Parathyroid adenoma (tissue), 2 donors: ENCODE measurements at regions not wholly inside any gene's neighbourhood (a gene's known extent, or its start where the extent isn't known, plus 50 kb on each side); places are given as distances from the start of the nearest gene placed in this dataset.

Source experiments
- H2AFZ ChIP-seq: fragments of 300-600 bp; sonication (generic); one replicate; pipeline ENCODE4 v1.7.0; 2017; ENCODE audit warnings: antibody characterized with exemption, mild to moderate bottlenecking
- H3K27ac ChIP-seq: fragments of 300-600 bp; sonication (generic); one replicate; pipeline ENCODE4 v1.7.0; 2017
- H3K27me3 ChIP-seq: fragments of 300-600 bp; sonication (generic); one replicate; pipeline ENCODE4 v1.7.0; 2017; ENCODE audit warnings: low read length; ENCODE audit not compliant: control insufficient read depth, insufficient read depth
- H3K36me3 ChIP-seq: fragments of 300-600 bp; sonication (generic); one replicate; pipeline ENCODE4 v1.7.0; 2017; ENCODE audit warnings: low read length; ENCODE audit not compliant: control insufficient read depth, insufficient read depth
- H3K4me1 ChIP-seq: fragments of 300-600 bp; sonication (generic); one replicate; pipeline ENCODE4 v1.7.0; 2017; ENCODE audit warnings: control low read depth
- H3K4me2 ChIP-seq: fragments of 300-600 bp; sonication (generic); one replicate; pipeline ENCODE4 v1.7.0; 2017; ENCODE audit warnings: low read length
- H3K4me3 ChIP-seq: fragments of 300-600 bp; sonication (generic); one replicate; pipeline ENCODE4 v1.7.0; 2017; ENCODE audit warnings: low read depth, low read length
- H3K79me2 ChIP-seq: fragments of 300-600 bp; sonication (generic); one replicate; pipeline ENCODE4 v1.7.0; 2017; ENCODE audit warnings: control low read depth
- H3K9ac ChIP-seq: fragments of 300-600 bp; sonication (generic); one replicate; pipeline ENCODE4 v1.7.0; 2017; ENCODE audit warnings: mild to moderate bottlenecking
- H3K9me3 ChIP-seq: fragments of 300-600 bp; sonication (generic); one replicate; pipeline ENCODE4 v1.7.0; 2017; ENCODE audit warnings: low read length; ENCODE audit not compliant: control insufficient read depth
- CTCF ChIP-seq: fragments of 300-600 bp; sonication (generic); IDR thresholded peaks from one replicate; pipeline ENCODE4 v1.7.0; 2017; ENCODE audit warnings: antibody characterized with exemption, mild to moderate bottlenecking
- donor health status: primary hyperparathyroidism.

- no peak overlapping the region for H3K4me2 ChIP-seq
- TF ChIP-seq CTCF = no peak
- no peaks in the 10 kb centered on the region for H3K9me3 ChIP-seq
- H3K27ac ChIP-seq = no peak overlapping the region
- no peaks in the 10 kb centered on the region for H3K27me3 ChIP-seq
- no peaks in the 10 kb centered on the region for H3K79me2 ChIP-seq
- H2AFZ ChIP-seq = no peak overlapping the region
- no peak overlapping the region for H3K9ac ChIP-seq
- H3K4me3 ChIP-seq = no peak overlapping the region
- H3K4me1 ChIP-seq = no peaks in the 10 kb centered on the region
- H3K36me3 ChIP-seq = no peaks in the 10 kb centered on the region
Observed at GRCh38 chr4:155521382-155521781, 144.6 kb upstream of the MAP9 start.

- TF ChIP-seq CTCF = no peak
- H3K4me1 ChIP-seq = no peaks in the 10 kb centered on the region
- H2AFZ ChIP-seq = no peak overlapping the region
- no peaks in the 10 kb centered on the region for H3K79me2 ChIP-seq
- no peaks in the 10 kb centered on the region for H3K9me3 ChIP-seq
- no peaks in the 10 kb centered on the region for H3K36me3 ChIP-seq
- H3K27ac ChIP-seq = no peak overlapping the region
- no peak overlapping the region for H3K4me3 ChIP-seq
- no peaks in the 10 kb centered on the region for H3K27me3 ChIP-seq
- H3K9ac ChIP-seq = no peak overlapping the region
- H3K4me2 ChIP-seq = no peak overlapping the region
Observed at GRCh38 chr4:155515444-155516075, 138.8 kb upstream of the MAP9 start.

GRCh38 chr4:155514628-155515027 is 137.9 kb upstream of the MAP9 start:
- no peaks in the 10 kb centered on the region for H3K79me2 ChIP-seq
- no peak overlapping the region for H2AFZ ChIP-seq
- no peak overlapping the region for H3K27ac ChIP-seq
- no peaks in the 10 kb centered on the region for H3K9me3 ChIP-seq
- no peak overlapping the region for H3K4me3 ChIP-seq
- no peak overlapping the region for H3K4me2 ChIP-seq
- TF ChIP-seq CTCF = no peak
- no peaks in the 10 kb centered on the region for H3K36me3 ChIP-seq
- no peaks in the 10 kb centered on the region for H3K27me3 ChIP-seq
- no peaks in the 10 kb centered on the region for H3K4me1 ChIP-seq
- no peak overlapping the region for H3K9ac ChIP-seq

GRCh38 chr4:155512817-155513216 is 136.1 kb upstream of the MAP9 start:
- no peak overlapping the region for H2AFZ ChIP-seq
- no peaks in the 10 kb centered on the region for H3K27me3 ChIP-seq
- H3K4me3 ChIP-seq = no peak overlapping the region
- no peak overlapping the region for H3K27ac ChIP-seq
- no peaks in the 10 kb centered on the region for H3K36me3 ChIP-seq
- H3K79me2 ChIP-seq = no peaks in the 10 kb centered on the region
- H3K4me2 ChIP-seq = no peak overlapping the region
- H3K9ac ChIP-seq = no peak overlapping the region
- TF ChIP-seq CTCF = no peak
- no peaks in the 10 kb centered on the region for H3K4me1 ChIP-seq
- H3K9me3 ChIP-seq = no peaks in the 10 kb centered on the region

GRCh38 chr4:155512046-155512445 is 135.3 kb upstream of the MAP9 start:
- no peak overlapping the region for H3K4me3 ChIP-seq
- H3K9me3 ChIP-seq = no peaks in the 10 kb centered on the region
- no peaks in the 10 kb centered on the region for H3K36me3 ChIP-seq
- no peak overlapping the region for H3K27ac ChIP-seq
- H2AFZ ChIP-seq = no peak overlapping the region
- no peak overlapping the region for H3K9ac ChIP-seq
- H3K79me2 ChIP-seq = no peaks in the 10 kb centered on the region
- no peak for TF ChIP-seq CTCF
- H3K4me1 ChIP-seq = no peaks in the 10 kb centered on the region
- no peak overlapping the region for H3K4me2 ChIP-seq
- no peaks in the 10 kb centered on the region for H3K27me3 ChIP-seq
